MCF 10A (cell line): ENCODE measurements at regions not wholly inside any gene's neighbourhood (a gene's known extent, or its start where the extent isn't known, plus 50 kb on each side); places are given as distances from the start of the nearest gene placed in this dataset.

Experiments
- BruUV-seq: library from RNA; stranded (reverse); fragments of 400-500 nt; replicated peaks from 2 replicates; lab custom pipeline; 2021; lab: Mats Ljungman, UMichigan
- CTCF ChIA-PET: fragments of 300-600 bp; sonication (Branson Sonifier 250); formaldehyde crosslinking; extraction: SDS; loops from one replicate; lab custom pipeline; 2021; ENCODE audit warnings: antibody characterized with exemption, inconsistent platforms; lab: Yijun Ruan, JAX
- POLR2A ChIA-PET: fragments of 300-600, 350-650 bp; sonication (Branson Sonifier 250); formaldehyde crosslinking; extraction: SDS; loops from one replicate; lab custom pipeline; 2020; ENCODE audit warnings: antibody characterized with exemption, inconsistent platforms; lab: Yijun Ruan, JAX
- DNase-seq: peaks from one replicate; pipeline ENCODE4 v3.0.0-alpha.2; 2018; ENCODE audit not compliant: unreplicated experiment
- H3K27ac Mint-ChIP-seq: one replicate; pipeline ENCODE4 v1.8.0; 2022; ENCODE audit warnings: mild to moderate bottlenecking, low read depth, mixed read lengths; ENCODE audit not compliant: unreplicated experiment
- H3K27me3 Mint-ChIP-seq: one replicate; pipeline ENCODE4 v1.8.0; 2022; ENCODE audit warnings: mixed read lengths; ENCODE audit not compliant: insufficient read depth, unreplicated experiment
- H3K36me3 Mint-ChIP-seq: one replicate; pipeline ENCODE4 v1.8.0; 2022; ENCODE audit warnings: mild to moderate bottlenecking, moderate library complexity, mixed read lengths; ENCODE audit not compliant: insufficient read depth, unreplicated experiment
- H3K4me1 Mint-ChIP-seq: one replicate; pipeline ENCODE4 v1.8.0; 2022; ENCODE audit warnings: mixed read lengths; ENCODE audit not compliant: insufficient read depth, unreplicated experiment
- H3K4me3 Mint-ChIP-seq: one replicate; pipeline ENCODE4 v1.8.0; 2022; ENCODE audit warnings: mild to moderate bottlenecking, moderate library complexity, mixed read lengths; ENCODE audit not compliant: unreplicated experiment
- H3K9me3 Mint-ChIP-seq: one replicate; pipeline ENCODE4 v1.8.0; 2022; ENCODE audit warnings: mixed read lengths; ENCODE audit not compliant: unreplicated experiment
- CTCF ChIP-seq: fragments of 200-600 bp; IDR thresholded peaks from one replicate; pipeline ENCODE4 v1.8.0; 2022; ENCODE audit warnings: antibody characterized with exemption, mild to moderate bottlenecking; ENCODE audit not compliant: unreplicated experiment
- intact Hi-C: fragments of 100-400 bp; cut with micrococcal nuclease; formaldehyde crosslinking; loops from 2 replicates; pipeline ENCODE4 v1.14.1; 2022

- BruUV-seq, result no TSS peak
- POLR2A ChIA-PET, result interaction anchor here (0.7 kb wide), 1 partner anchor 40 kb away, joined by 3 read pairs; no protein-coding TSS in a partner anchor
- TF ChIP-seq CTCF, result no peak
- H3K27me3 Mint-ChIP-seq, result peaks cover 85% of the 10 kb centered on the region
- H3K36me3 Mint-ChIP-seq, result no peaks in the 10 kb centered on the region
- CTCF ChIA-PET, result interaction anchor here (0.6 kb wide), 1 partner anchor 577 kb away, joined by 4 read pairs; no protein-coding TSS in a partner anchor
- peaks cover 4% of the 10 kb centered on the region for H3K4me1 Mint-ChIP-seq
- H3K9me3 Mint-ChIP-seq, result no peaks in the 10 kb centered on the region
- H3K4me3 Mint-ChIP-seq, result no peak overlapping the region
- no peak overlapping the region for H3K27ac Mint-ChIP-seq
- intact Hi-C loops, result no loop called here
- no peak for DNase-seq
These were observed 157.0 kb downstream of the CBLL2 start for GRCh38 chrX:22429704-22430103.

- ChIA-PET POLR2A (interaction anchor here (0.6 to 0.7 kb wide), 2 partner anchors 11 to 1478 kb away, joined by 3 to 4 read pairs; no protein-coding TSS in a partner anchor), CTCF (no interaction called here)
- no TSS peak for BruUV-seq
- no peak for DNase-seq
- H3K27me3 Mint-ChIP-seq, result peaks cover 92% of the 10 kb centered on the region
- H3K36me3 Mint-ChIP-seq, result no peaks in the 10 kb centered on the region
- H3K4me1 Mint-ChIP-seq, result no peaks in the 10 kb centered on the region
- no peak for TF ChIP-seq CTCF
- intact Hi-C loops, result no loop called here
- no peak overlapping the region for H3K27ac Mint-ChIP-seq
- H3K9me3 Mint-ChIP-seq, result no peaks in the 10 kb centered on the region
- no peak overlapping the region for H3K4me3 Mint-ChIP-seq
These were observed 158.0 kb downstream of the CBLL2 start for GRCh38 chrX:22430701-22431100.

GRCh38 chrX:22433292-22434070 is 160.8 kb downstream of the CBLL2 start:
- CTCF ChIA-PET, result no interaction called here
- no peaks in the 10 kb centered on the region for H3K4me1 Mint-ChIP-seq
- H3K27ac Mint-ChIP-seq, result no peak overlapping the region
- H3K27me3 Mint-ChIP-seq, result peaks cover 69% of the 10 kb centered on the region
- no peak for TF ChIP-seq CTCF
- H3K4me3 Mint-ChIP-seq, result no peak overlapping the region
- no peak for DNase-seq
- POLR2A ChIA-PET, result no interaction called here
- BruUV-seq, result no TSS peak
- intact Hi-C loops, result no loop called here
- H3K9me3 Mint-ChIP-seq, result no peaks in the 10 kb centered on the region
- H3K36me3 Mint-ChIP-seq, result no peaks in the 10 kb centered on the region

GRCh38 chrX:22445880-22446279 is 173.2 kb downstream of the CBLL2 start:
- DNase-seq, result no peak
- POLR2A ChIA-PET, result no interaction called here
- peaks cover 5% of the 10 kb centered on the region for H3K9me3 Mint-ChIP-seq
- CTCF ChIA-PET, result no interaction called here
- no peak overlapping the region for H3K4me3 Mint-ChIP-seq
- no peaks in the 10 kb centered on the region for H3K4me1 Mint-ChIP-seq
- H3K27ac Mint-ChIP-seq, result no peak overlapping the region
- intact Hi-C loops, result no loop called here
- TF ChIP-seq CTCF, result no peak
- no TSS peak for BruUV-seq
- no peaks in the 10 kb centered on the region for H3K36me3 Mint-ChIP-seq
- H3K27me3 Mint-ChIP-seq, result peaks cover 54% of the 10 kb centered on the region
